ENCODE measurements at regions not wholly inside any gene's neighbourhood (a gene's known extent, or its start where the extent isn't known, plus 50 kb on each side); places are given as distances from the start of the nearest gene placed in this dataset.

DNA sequence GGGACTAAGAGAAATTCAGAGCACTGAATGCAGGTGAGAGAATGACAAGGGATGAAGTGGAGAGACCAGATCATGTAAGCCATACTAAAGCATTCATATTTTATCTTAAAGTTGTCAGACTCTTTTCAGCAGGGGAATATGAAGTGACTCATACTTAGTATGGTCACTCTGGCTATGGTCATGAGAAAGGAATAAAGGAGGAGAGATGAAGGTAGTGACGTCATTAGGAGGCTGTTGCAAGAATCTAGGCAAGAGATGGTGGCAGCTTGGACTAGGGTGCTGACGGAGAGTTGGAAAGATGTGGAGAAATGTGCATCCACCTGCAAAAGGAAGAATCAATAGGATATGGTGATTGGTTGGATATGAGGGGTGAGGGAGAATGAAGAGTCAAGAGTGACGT, 203.2 kb upstream of the ACVR2A start:
- no peak overlapping the region for H4K8ac ChIP-seq (replicated peaks; ENCODE audit: insufficient read length, low read depth, low read length)
- no peak overlapping the region for H2AFZ ChIP-seq (ENCODE audit: low read length)
- Mint-ChIP-seq H3K36me3 (ENCODE audit: insufficient read depth in 1 of 3, low read depth in 3 of 3) (peaks cover 0 to 5% (median 3%) of the 10 kb centered on the region in 3 experiments; a peak in 3 of 7 replicates), H3K9me3 (no peaks in the 10 kb centered on the region; a peak in 1 of 5 replicates), H3K4me1 (peaks cover 29 to 30% of the 10 kb centered on the region in 2 experiments), H3K27me3 (ENCODE audit: low read depth) (no peaks in the 10 kb centered on the region), H3K4me3 (no peak overlapping the region), H3K27ac (no peak overlapping the region)
- H4K5ac ChIP-seq (ENCODE audit: insufficient read length, low read depth, low read length): no peak overlapping the region
- H2BK15ac ChIP-seq (ENCODE audit: low read depth, low read length): no peak overlapping the region
- no peak overlapping the region for H3K23ac ChIP-seq (ENCODE audit: insufficient read length, low read depth, low read length)
- H3K56ac ChIP-seq (ENCODE audit: insufficient read length, low read depth, low read length): no peak overlapping the region
- H3K79me1 ChIP-seq (ENCODE audit: insufficient read depth, low read depth, low read length, poor library complexity, severe bottlenecking): no peaks in the 10 kb centered on the region
- H3T11ph ChIP-seq (ENCODE audit: low read length): no peak overlapping the region
- H2AK5ac ChIP-seq (ENCODE audit: insufficient read length, low read length): no peak overlapping the region
- H4K20me1 ChIP-seq (ENCODE audit: control insufficient read depth, insufficient read depth, insufficient read length): no peaks in the 10 kb centered on the region
- no peak overlapping the region for H3K18ac ChIP-seq (ENCODE audit: insufficient read length, low read depth, low read length)
- no peaks in the 10 kb centered on the region for H3K27me3 ChIP-seq (ENCODE audit: insufficient read depth, low read length)
- H3K4me2 ChIP-seq (ENCODE audit: insufficient read depth, insufficient read length, low read length): no peak overlapping the region
- H3K4me1 ChIP-seq (ENCODE audit: insufficient read depth, low read length): no peaks in the 10 kb centered on the region; the same call in none of the 2 replicates
- TF ChIP-seq, protein P1, sequence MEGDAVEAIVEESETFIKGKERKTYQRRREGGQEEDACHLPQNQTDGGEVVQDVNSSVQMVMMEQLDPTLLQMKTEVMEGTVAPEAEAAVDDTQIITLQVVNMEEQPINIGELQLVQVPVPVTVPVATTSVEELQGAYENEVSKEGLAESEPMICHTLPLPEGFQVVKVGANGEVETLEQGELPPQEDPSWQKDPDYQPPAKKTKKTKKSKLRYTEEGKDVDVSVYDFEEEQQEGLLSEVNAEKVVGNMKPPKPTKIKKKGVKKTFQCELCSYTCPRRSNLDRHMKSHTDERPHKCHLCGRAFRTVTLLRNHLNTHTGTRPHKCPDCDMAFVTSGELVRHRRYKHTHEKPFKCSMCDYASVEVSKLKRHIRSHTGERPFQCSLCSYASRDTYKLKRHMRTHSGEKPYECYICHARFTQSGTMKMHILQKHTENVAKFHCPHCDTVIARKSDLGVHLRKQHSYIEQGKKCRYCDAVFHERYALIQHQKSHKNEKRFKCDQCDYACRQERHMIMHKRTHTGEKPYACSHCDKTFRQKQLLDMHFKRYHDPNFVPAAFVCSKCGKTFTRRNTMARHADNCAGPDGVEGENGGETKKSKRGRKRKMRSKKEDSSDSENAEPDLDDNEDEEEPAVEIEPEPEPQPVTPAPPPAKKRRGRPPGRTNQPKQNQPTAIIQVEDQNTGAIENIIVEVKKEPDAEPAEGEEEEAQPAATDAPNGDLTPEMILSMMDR (conservative IDR thresholded peaks at IDR 0.05): no peak
- no peak overlapping the region for H2BK5ac ChIP-seq (ENCODE audit: insufficient read length, low read length)
- no peak overlapping the region for H3K9ac ChIP-seq (ENCODE audit: extremely low read depth, insufficient read length, low read length)
- no peaks in the 10 kb centered on the region for H3K23me2 ChIP-seq (ENCODE audit: insufficient read length, low read depth, low read length, poor library complexity, severe bottlenecking)
- no peaks in the 10 kb centered on the region for H3K79me2 ChIP-seq (ENCODE audit: insufficient read depth, low read length)
- H3K9me3 ChIP-seq (ENCODE audit: control insufficient read depth, low read depth, low read length): no peaks in the 10 kb centered on the region
- no peak overlapping the region for H3K4ac ChIP-seq (ENCODE audit: low read depth, low read length)
- no peak overlapping the region for H2BK12ac ChIP-seq (ENCODE audit: insufficient read length, low read depth, low read length)
- no peak for DNase-seq
- H3K14ac ChIP-seq (ENCODE audit: insufficient read depth, low read length): no peak overlapping the region
- no peak overlapping the region for H3K27ac ChIP-seq (ENCODE audit: insufficient read length, low read depth, low read length)
- WGBS (ENCODE audit: extremely low coverage, insufficient read length, low lambda C conversion rate): no CpG with 5 or more reads among the region's 3 CpGs
- H2BK120ac ChIP-seq (ENCODE audit: low read depth, low read length, poor library complexity, severe bottlenecking): no peak overlapping the region
- H4K91ac ChIP-seq (ENCODE audit: insufficient read length, low read depth, low read length): no peak overlapping the region
- no peak overlapping the region for H2BK20ac ChIP-seq (ENCODE audit: low read depth, low read length, poor library complexity, severe bottlenecking)
